HG02588 (cell line): ENCODE measurements at regions not wholly inside any gene's neighbourhood (a gene's known extent, or its start where the extent isn't known, plus 50 kb on each side); places are given as distances from the start of the nearest gene placed in this dataset.
"Not testable (repeated sequence)": the region's sequence is repeated elsewhere in the genome, so short reads cannot be mapped to it uniquely, and the experiment has no call there.

ENCODE experiments used
- ATAC-seq: cut with Tn5 transposase; IDR thresholded peaks from one replicate; pipeline ENCODE4 v1.9.1; 2021; ENCODE audit warnings: mild to moderate bottlenecking, moderate library complexity; ENCODE audit not compliant: unreplicated experiment

DNA sequence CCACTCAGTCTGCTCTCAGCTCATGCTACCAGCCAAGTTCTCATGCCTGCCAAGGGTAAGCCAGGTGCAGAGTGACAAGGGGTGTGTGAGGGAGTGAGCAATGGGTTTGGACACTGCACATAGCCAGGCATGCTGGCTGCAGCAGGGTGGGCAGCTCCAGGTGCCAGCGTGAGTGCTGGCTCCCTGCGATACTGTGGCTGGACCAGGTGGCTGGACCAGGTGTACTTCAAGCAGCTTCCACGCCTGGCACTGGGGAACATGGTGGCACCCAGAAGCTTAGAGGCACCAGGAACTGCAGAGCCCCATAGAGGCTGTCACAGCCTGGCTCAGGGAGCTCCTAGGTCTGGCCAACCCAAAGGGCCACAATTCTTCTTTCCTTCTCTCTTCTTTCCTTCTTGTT, 234.9 kb upstream of the GIMD1 start:
- ATAC-seq: no peak

DNA sequence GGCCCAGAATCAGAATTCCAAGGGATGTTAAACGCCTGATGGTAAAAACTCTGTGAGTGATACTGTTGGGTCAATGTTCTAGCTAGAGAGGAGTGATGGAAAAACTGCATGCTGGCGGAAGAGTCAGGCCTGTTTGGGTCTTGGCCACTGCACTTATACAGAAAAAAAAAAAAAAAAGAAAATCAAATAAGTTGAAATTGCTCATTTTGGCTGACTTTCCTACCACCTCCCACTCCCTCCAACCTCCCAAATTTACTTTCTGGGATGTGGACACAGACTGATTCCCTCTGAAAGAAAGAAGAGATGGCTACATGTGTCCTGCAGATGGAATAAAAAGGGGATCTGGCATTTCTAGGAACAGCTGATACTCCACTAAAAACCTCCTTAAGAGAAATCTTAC, 234.1 kb upstream of the GIMD1 start:
- ATAC-seq: no peak

DNA sequence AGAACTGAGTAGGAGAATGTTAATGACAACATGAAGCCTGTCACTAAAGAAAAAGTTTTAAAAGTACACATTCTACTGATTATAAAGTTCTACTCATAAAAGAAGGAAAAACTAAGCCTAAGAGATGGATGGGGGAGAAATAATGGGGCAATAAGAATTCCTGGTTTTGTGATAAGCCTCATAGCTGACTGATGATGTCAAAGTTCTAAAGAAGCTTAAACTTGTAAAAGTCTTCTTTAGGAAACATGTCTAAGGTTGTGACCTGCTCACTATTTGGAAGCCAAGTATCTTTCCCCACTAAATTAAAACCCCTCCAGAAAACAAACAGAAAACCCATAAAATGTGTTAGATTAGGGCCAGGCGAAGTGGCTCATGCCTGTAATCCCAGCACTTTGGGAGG, 232.9 kb upstream of the GIMD1 start:
- no peak for ATAC-seq

DNA sequence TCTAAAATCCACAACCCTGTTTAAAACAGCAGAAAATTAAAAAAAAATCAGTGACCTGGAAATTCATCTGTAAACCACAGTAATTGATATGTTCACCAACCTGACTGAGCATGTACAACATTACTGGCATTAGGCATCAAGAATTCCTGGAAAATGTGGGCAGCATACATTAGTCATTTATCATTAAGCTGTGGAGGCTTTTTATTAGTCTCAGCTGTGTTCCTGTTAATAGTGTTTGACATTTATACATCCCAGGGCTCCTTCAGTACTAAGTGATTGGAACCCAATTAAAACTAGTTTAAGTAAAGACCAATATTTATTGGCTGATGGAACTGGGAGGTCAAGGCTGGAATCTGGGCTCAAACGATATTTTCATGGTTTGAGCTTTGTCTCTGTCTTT, 227.3 kb upstream of the GIMD1 start:
- ATAC-seq: no peak

- ATAC-seq: no peak
Measured at GRCh38 chr4:106594291-106594952, 225.8 kb upstream of the GIMD1 start.

DNA sequence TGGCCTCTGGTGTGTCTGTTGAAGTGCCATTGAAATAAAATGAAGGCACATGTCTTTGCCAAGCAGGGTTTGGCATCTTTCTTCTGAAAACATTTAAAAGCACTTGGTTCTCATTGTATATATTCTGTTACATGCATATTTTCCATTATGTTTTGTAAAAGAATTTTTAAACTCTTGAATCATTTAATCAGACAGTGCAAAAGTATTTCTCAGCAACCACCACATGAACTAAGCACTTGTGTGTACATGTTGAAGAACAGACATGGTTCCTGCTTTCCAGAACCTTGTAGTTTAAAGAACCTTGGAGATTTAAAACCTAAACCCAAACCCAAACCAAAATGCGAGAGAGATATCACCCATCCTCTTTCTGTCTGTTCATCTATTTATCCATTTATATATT, 220.3 kb upstream of the GIMD1 start:
- ATAC-seq: no peak

GRCh38 chr4:106587558-106587957, 219.0 kb upstream of the GIMD1 start:
- ATAC-seq: no peak

DNA sequence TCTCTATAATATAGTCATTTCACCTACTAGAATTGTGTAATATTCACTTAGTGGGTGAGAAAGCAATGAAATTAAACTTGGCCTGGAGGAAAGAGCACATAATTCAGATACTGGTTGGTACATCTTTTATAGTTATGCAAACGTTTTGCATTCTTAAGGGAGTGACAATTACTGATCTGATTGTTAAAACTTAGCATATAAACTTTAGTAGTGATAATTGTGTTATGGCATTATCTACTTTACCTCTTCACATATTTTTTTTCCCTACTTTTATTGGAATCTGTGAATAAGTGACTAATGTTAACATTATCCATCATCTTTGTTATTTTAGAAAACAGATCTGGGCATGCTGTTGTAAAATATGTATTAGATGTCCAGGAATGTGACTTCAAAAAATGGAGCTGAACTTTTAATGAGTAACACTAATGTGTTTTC, 217.4 kb upstream of the GIMD1 start:
- ATAC-seq: no peak

GRCh38 chr4:106584337-106584989, 215.9 kb upstream of the GIMD1 start:
- ATAC-seq: no peak

GRCh38 chr4:106583567-106583966, 215.0 kb upstream of the GIMD1 start:
- ATAC-seq: no peak

GRCh38 chr4:106583108-106583507, 214.5 kb upstream of the GIMD1 start:
- no peak for ATAC-seq

GRCh38 chr4:106582103-106582502, 213.5 kb upstream of the GIMD1 start:
- ATAC-seq: no peak

GRCh38 chr4:106579236-106579635, 210.7 kb upstream of the GIMD1 start:
- ATAC-seq: no peak

DNA sequence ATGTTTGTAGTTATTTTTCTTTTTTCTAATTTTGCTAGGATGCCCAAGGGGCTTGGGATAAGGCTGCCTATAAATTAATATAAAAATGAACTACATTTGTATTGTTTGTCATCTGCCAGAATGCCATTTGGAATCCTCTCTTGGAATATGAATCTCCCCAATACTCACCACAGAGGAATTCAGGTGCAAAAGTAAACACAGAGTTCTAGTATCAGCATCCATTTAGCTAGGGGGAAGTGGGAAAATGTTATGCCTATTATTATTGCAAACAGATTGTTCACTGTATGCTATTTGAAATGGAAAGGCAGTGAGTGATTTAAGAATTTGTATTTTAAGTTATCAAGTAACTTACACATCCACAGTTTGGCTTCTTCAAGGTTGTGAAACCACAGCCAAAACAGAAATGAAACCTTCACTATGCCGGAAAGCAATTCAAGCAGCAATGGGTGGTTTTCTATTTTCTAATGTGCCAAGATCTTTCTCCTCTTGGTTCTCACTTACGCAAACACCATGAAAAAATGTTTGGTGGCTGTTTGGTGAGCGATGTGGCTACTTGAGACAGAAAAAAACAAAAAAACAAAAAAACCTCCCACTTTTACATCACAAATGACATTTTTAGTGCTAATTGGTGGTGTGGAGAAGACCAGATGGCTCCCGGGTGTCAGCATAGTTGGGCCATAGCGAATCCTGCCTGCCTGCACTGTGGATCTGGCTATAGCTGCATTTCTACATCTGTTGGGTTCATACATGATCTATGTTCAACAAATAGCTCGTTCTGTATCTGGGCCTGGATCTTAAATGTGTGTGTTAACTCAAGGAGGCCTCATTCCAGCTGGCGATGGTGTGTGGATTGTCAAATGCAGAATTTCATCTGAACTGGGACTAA, 200.8 kb upstream of the GIMD1 start:
- no peak for ATAC-seq

DNA sequence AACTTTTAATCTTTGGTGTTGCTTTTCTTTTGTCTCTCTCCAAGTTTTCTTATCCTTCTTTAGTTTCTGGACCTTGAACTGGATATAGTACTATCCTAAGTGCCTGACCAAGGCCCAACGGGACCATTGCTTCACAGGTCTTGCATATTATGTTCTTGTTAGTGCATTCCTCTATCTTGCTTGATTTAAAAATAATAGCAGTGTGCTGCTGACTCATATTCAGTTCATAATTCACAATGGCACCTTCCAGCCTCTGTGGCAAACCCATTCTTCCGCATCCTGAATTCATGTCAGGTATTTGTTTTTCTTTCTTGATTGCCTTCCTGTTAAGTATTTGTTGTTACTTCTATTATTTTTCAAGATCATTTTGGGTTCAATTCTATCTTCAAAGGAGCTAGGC, 197.1 kb upstream of the GIMD1 start:
- ATAC-seq: no peak

GRCh38 chr4:106563637-106564036, 195.1 kb upstream of the GIMD1 start:
- not testable (repeated sequence) for ATAC-seq

GRCh38 chr4:106551724-106552123, 183.1 kb upstream of the GIMD1 start:
- ATAC-seq: no peak

DNA sequence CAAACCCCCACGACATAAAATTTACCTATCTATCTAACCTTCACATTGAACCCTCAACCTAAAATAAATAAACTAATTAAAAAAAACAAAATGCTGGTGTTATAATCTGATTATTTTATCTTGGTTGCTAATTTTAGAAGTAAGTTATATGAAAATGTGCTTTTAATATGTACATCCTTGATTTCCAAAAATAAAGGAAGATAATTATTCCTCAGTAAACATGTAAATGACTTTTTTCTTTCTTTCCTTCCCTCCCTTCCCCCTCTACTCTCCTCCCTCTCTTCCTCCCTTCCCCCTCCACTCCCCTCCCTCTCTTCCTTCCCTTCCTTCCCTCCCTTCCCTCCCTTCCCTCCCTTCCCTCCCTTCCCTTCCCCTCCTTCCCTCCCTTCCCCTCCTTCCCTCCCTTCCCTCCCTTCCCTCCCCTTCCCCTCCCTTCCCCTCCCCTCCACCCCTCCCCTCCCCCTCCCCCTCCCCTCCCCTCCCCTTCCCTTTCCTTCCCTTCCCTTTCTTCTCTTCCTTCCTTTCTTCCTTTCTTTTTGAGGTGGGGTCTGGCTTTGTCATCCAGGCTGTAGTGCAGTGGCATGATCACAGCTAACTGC, 180.0 kb upstream of the GIMD1 start:
- ATAC-seq: no peak

DNA sequence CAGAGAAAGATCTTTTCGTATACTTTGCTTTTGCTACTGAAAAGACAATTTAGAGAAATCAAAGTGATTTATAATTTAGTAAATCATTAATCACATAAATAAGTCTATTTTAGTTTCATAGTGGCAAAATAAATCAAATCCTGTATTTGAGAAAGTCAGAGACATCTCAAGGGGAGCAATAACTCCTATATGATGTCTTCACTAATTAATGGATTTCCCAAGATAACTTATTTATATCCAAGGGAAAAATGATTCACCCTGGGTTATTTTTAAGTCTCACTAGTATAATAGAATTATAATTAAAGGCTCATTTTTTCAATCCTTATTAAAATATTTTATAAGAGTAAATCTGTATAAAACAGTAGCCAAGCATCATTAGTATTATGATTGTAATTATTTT, 177.8 kb upstream of the GIMD1 start:
- no peak for ATAC-seq

GRCh38 chr4:106542609-106543008, 174.0 kb upstream of the GIMD1 start:
- ATAC-seq: not testable (repeated sequence)

DNA sequence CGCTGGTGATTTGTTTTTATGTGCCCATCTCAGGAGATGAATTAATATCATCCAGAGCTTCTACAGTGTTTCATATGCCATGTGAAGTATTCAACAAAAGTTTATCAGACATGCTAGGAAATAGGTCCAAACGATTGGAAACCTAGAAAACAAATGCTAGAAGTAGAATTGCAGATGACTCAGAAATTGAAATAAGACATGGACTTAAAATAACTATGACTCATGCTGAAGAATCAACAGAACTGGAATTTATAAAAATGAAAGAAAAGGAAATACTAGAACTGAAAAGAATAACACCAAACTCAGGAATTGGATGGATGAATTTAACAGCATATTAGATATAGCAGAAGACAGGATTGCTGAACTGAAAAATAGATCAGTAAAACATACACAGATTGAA, 172.7 kb upstream of the GIMD1 start:
- ATAC-seq: no peak
